ENCODE measurements at regions not wholly inside any gene's neighbourhood (a gene's known extent, or its start where the extent isn't known, plus 50 kb on each side); places are given as distances from the start of the nearest gene placed in this dataset.

DNA sequence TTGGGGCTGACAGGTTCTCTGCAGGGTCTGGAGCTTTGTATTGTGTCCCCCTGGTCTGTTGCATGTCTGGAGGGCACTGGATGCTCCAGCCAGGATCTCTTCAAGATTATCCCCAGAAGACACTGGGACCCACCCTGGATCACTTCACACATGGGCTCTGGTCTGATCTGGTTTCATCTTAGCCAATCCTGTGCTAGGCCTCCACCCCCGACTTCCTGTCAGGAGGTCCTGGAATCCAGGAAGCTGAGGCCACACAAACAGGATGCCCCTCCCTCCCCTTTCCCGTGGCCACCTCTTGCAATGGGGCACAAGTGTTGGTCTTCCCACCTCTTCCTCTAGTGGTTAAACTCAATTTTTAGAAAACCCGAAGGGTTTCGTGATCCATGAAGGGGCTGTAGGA is 242.6 kb upstream of the MVB12B start:
- TF ChIP-seq POLR2A (IDR thresholded peaks at IDR 0.05): no peak
- TF ChIP-seq CTCF (IDR thresholded peaks at IDR 0.05): no peak
